ENCODE measurements at regions not wholly inside any gene's neighbourhood (a gene's known extent, or its start where the extent isn't known, plus 50 kb on each side); places are given as distances from the start of the nearest gene placed in this dataset.

GRCh38 chrX:43582540-43582913 lies 73.6 kb upstream of the MAOA start:
- CTCF ChIA-PET, result interaction anchor here (0.8 kb wide), 1 partner anchor 151 kb away, joined by 3 read pairs; no protein-coding TSS in a partner anchor
- TF ChIP-seq ZNF391 (tag by site-specific recombination; IDR thresholded peaks at IDR 0.05; ENCODE audit: borderline replicate concordance, low read depth) (no peak), ZSCAN23 (tag by site-specific recombination; IDR thresholded peaks at IDR 0.05) (no peak), SETDB1 (IDR thresholded peaks at IDR 0.05; ENCODE audit: insufficient read length, low read length) (no peak), PATZ1 (tag by site-specific recombination; IDR thresholded peaks at IDR 0.05) (no peak), BCL11A (tag by site-specific recombination; IDR thresholded peaks at IDR 0.05; ENCODE audit: low read depth) (no peak), ZNF18 (tag by site-specific recombination; IDR thresholded peaks at IDR 0.05) (no peak), ZNF362 (tag by site-specific recombination; IDR thresholded peaks at IDR 0.05) (no peak), OSR2 (tag by site-specific recombination; IDR thresholded peaks at IDR 0.05) (no peak), ZNF621 (tag by site-specific recombination; IDR thresholded peaks at IDR 0.05) (no peak), ZNF416 (tag by site-specific recombination; IDR thresholded peaks at IDR 0.05) (no peak), ZNF707 (tag by site-specific recombination; IDR thresholded peaks at IDR 0.05) (no peak), ZBTB7A (tag by site-specific recombination; IDR thresholded peaks at IDR 0.05; ENCODE audit: low read depth) (no peak), ZNF19 (tag by site-specific recombination; IDR thresholded peaks at IDR 0.05; ENCODE audit: low read depth) (no peak), INSM2 (tag by site-specific recombination; IDR thresholded peaks at IDR 0.05) (no peak), ZNF426 (tag by site-specific recombination; IDR thresholded peaks at IDR 0.05) (no peak), CTCF (tag by site-specific recombination; IDR thresholded peaks at IDR 0.05) (no peak), GLIS1 (tag by site-specific recombination; IDR thresholded peaks at IDR 0.05) (no peak), PRDM1 (tag by site-specific recombination; IDR thresholded peaks at IDR 0.05) (no peak), ZNF146 (tag by site-specific recombination; IDR thresholded peaks at IDR 0.05) (no peak), ZNF785 (tag by site-specific recombination; IDR thresholded peaks at IDR 0.05) (no peak)
- POLR2A ChIA-PET, result no interaction called here
- H3K36me3 ChIP-seq (ENCODE audit: control insufficient read depth in 2 of 2, insufficient read depth in 1 of 2, low read length in 2 of 2), result no peaks in the 10 kb centered on the region
- no peaks in the 10 kb centered on the region for H3K9me3 ChIP-seq (ENCODE audit: control insufficient read depth, insufficient read depth, low read depth, low read length)
- no peak overlapping the region for H3K4me3 ChIP-seq (ENCODE audit: low read depth, low read length)
- no peaks in the 10 kb centered on the region for H3K4me1 ChIP-seq (ENCODE audit: control insufficient read depth, insufficient read depth, low read length)
- no peak overlapping the region for H3K27ac ChIP-seq (ENCODE audit: extremely low read depth, low read depth, low read length)
